GM23338 (cell line): ENCODE measurements at regions not wholly inside any gene's neighbourhood (a gene's known extent, or its start where the extent isn't known, plus 50 kb on each side); places are given as distances from the start of the nearest gene placed in this dataset.

Experiments
- ATAC-seq: fragments of 200-7000 bp; cut with Tn5 transposase; 3 replicates; pipeline ENCODE4 v1.9.1; 2020
- DNase-seq: peaks from one replicate; pipeline ENCODE4 v3.0.0-alpha.2; 2015; ENCODE audit warnings: low spot score
- H2AFZ ChIP-seq: fragments of 200-600 bp; sonication (generic); 2 replicates; pipeline ENCODE4 v1.8.0; 2016; ENCODE audit warnings: antibody characterized with exemption, mild to moderate bottlenecking, moderate library complexity
- H3F3A ChIP-seq: fragments of 200-600 bp; sonication (generic); replicated peaks from 2 replicates; pipeline ENCODE4 v1.8.0; 2017; ENCODE audit warnings: antibody characterized with exemption, mixed run types, low read depth
- H3K27ac ChIP-seq: fragments of 200-600 bp; sonication (generic); 2 replicates; pipeline ENCODE4 v1.6.1; 2016; ENCODE audit warnings: low read depth
- H3K27me3 ChIP-seq: fragments of 200-600 bp; sonication (generic); 2 replicates; pipeline ENCODE4 v1.8.0; 2016; ENCODE audit warnings: mild to moderate bottlenecking, mixed run types, moderate library complexity; ENCODE audit not compliant: insufficient read depth
- H3K36me3 ChIP-seq: fragments of 200-600 bp; sonication (generic); 2 replicates; pipeline ENCODE4 v1.8.0; 2016; ENCODE audit warnings: mild to moderate bottlenecking; ENCODE audit not compliant: insufficient read depth
- H3K4me1 ChIP-seq: fragments of 200-600 bp; sonication (generic); 2 replicates; pipeline ENCODE4 v1.8.0; 2016; ENCODE audit warnings: mild to moderate bottlenecking, moderate library complexity; ENCODE audit not compliant: insufficient read depth
- H3K4me2 ChIP-seq: fragments of 200-600 bp; sonication (generic); 2 replicates; pipeline ENCODE4 v1.7.1; 2017; ENCODE audit warnings: mixed run types
- H3K4me3 ChIP-seq: fragments of 200-600 bp; sonication (generic); 2 replicates; pipeline ENCODE4 v1.6.1; 2016; ENCODE audit warnings: mixed run types
- H3K79me2 ChIP-seq: fragments of 200-600 bp; sonication (generic); replicated peaks from 2 replicates; pipeline ENCODE4 v1.8.0; 2017; ENCODE audit warnings: mild to moderate bottlenecking; ENCODE audit not compliant: insufficient read depth
- H3K9me2 ChIP-seq: fragments of 200-600 bp; sonication (generic); 2 replicates; pipeline ENCODE4 v1.8.0; 2017; ENCODE audit not compliant: insufficient read depth
- H4K20me1 ChIP-seq: fragments of 200-600 bp; sonication (generic); replicated peaks from 2 replicates; pipeline ENCODE4 v1.8.0; 2017; ENCODE audit warnings: mild to moderate bottlenecking; ENCODE audit not compliant: insufficient read depth
- H3K27ac Mint-ChIP-seq: 2 replicates; pipeline ENCODE4 v1.8.0; 2020; ENCODE audit warnings: inconsistent platforms, mild to moderate bottlenecking, moderate library complexity, mixed read lengths
- H3K27me3 Mint-ChIP-seq: 3 replicates; pipeline ENCODE4 v1.8.0; 2022; ENCODE audit warnings: low read depth, mild to moderate bottlenecking, moderate library complexity, mixed read lengths, inconsistent platforms; ENCODE audit not compliant: insufficient read depth, poor library complexity
- H3K36me3 Mint-ChIP-seq: 3 replicates; pipeline ENCODE4 v1.8.0; 2021; ENCODE audit warnings: low read depth, mild to moderate bottlenecking, inconsistent platforms, moderate library complexity, mixed read lengths
- H3K4me1 Mint-ChIP-seq: 3 replicates; pipeline ENCODE4 v1.8.0; 2020; ENCODE audit warnings: mild to moderate bottlenecking, inconsistent platforms, mixed read lengths
- H3K4me3 Mint-ChIP-seq: 3 replicates; pipeline ENCODE4 v1.8.0; 2021; ENCODE audit warnings: moderate library complexity, mild to moderate bottlenecking, inconsistent platforms, mixed read lengths
- H3K9me3 Mint-ChIP-seq: 3 replicates; pipeline ENCODE4 v1.8.0; 2020; ENCODE audit warnings: moderate library complexity, mild to moderate bottlenecking, inconsistent platforms, mixed read lengths
- CREB1 ChIP-seq: fragments of 250-450 bp; sonication (Bioruptor Pico); IDR thresholded peaks from 2 replicates; pipeline ENCODE4 v1.5.0; 2020; ENCODE audit warnings: low read depth, mild to moderate bottlenecking, moderate library complexity
- CTCF ChIP-seq, 2 experiments: fragments of 200-600 bp in 1 of 2; sonication (generic) in 1 of 2; conservative IDR thresholded peaks; 2 replicates each; pipeline versions ENCODE4 v1.5.1 to v1.6.1; 2016 to 2017; ENCODE audit warnings: antibody characterized with exemption in 2 of 2, low read depth in 2 of 2, mild to moderate bottlenecking in 2 of 2, moderate library complexity in 1 of 2
- ETS1 ChIP-seq: IDR thresholded peaks from 2 replicates; pipeline ENCODE4 v1.6.1; 2016; ENCODE audit warnings: antibody characterized with exemption
- EZH2phosphoT487 ChIP-seq: fragments of 200-600 bp; sonication (generic); IDR thresholded peaks from one replicate; pipeline ENCODE4 v1.8.1; 2018; ENCODE audit warnings: antibody characterized with exemption; ENCODE audit not compliant: unreplicated experiment
- JUNB ChIP-seq: IDR thresholded peaks from one replicate; pipeline ENCODE4 v1.6.1; 2016; ENCODE audit warnings: antibody characterized with exemption; ENCODE audit not compliant: unreplicated experiment
- NANOG ChIP-seq: IDR thresholded peaks from 2 replicates; pipeline ENCODE4 v1.6.1; 2016; ENCODE audit warnings: antibody characterized with exemption, borderline replicate concordance
- POLR2AphosphoS5 ChIP-seq: IDR thresholded peaks from 2 replicates; pipeline ENCODE4 v1.6.1; 2016; ENCODE audit warnings: antibody characterized with exemption, low read depth
- REST ChIP-seq: IDR thresholded peaks from one replicate; pipeline ENCODE4 v1.6.1; 2018; ENCODE audit warnings: antibody characterized with exemption; ENCODE audit not compliant: unreplicated experiment
- STAT1 ChIP-seq: IDR thresholded peaks from one replicate; pipeline ENCODE4 v1.6.1; 2016; ENCODE audit warnings: antibody characterized with exemption; ENCODE audit not compliant: unreplicated experiment
- ZNF114 ChIP-seq: fragments of 250-450 bp; sonication (Bioruptor Pico); IDR thresholded peaks from 2 replicates; pipeline ENCODE4 v1.5.0; 2020; ENCODE audit warnings: mild to moderate bottlenecking, moderate library complexity
- ZNF331 ChIP-seq: fragments of 250-450 bp; sonication (Bioruptor Pico); IDR thresholded peaks from 2 replicates; pipeline ENCODE4 v1.5.0; 2020; ENCODE audit warnings: low read depth, mild to moderate bottlenecking, moderate library complexity
- ZNF462 ChIP-seq: fragments of 250-450 bp; sonication (Bioruptor Pico); IDR thresholded peaks from 2 replicates; pipeline ENCODE4 v1.5.0; 2020; ENCODE audit warnings: mild to moderate bottlenecking, moderate library complexity

GRCh38 chr5:158165647-158166046, 306.7 kb upstream of the CLINT1 start (continued):
- no peak for TF ChIP-seq ZNF462
- no peak for TF ChIP-seq NANOG
- no peak for TF ChIP-seq ZNF114 (CRISPR knock-in tag)

GRCh38 chr5:158164296-158165047, 305.5 kb upstream of the CLINT1 start:
- Histone ChIP-seq H3K79me2 (no peaks in the 10 kb centered on the region), H4K20me1 (no peaks in the 10 kb centered on the region), H3K4me1 (no peaks in the 10 kb centered on the region), H3K4me2 (no peak overlapping the region), H3K27ac (no peak overlapping the region), H3F3A (no peaks in the 10 kb centered on the region), H2AFZ (no peak overlapping the region), H3K27me3 (no peaks in the 10 kb centered on the region), H3K9me2 (no peaks in the 10 kb centered on the region), H3K36me3 (no peaks in the 10 kb centered on the region), H3K4me3 (no peak overlapping the region)
- Mint-ChIP-seq H3K36me3 (no peaks in the 10 kb centered on the region), H3K27ac (no peak overlapping the region), H3K27me3 (peaks cover 13% of the 10 kb centered on the region), H3K4me3 (no peak overlapping the region), H3K9me3 (no peaks in the 10 kb centered on the region), H3K4me1 (no peaks in the 10 kb centered on the region; the same call in 2 of the 3 replicates)
- DNase-seq (no peak), ATAC-seq (no peak)
- no peak for TF ChIP-seq ZNF114 (CRISPR knock-in tag)
- no peak for TF ChIP-seq ETS1
- TF ChIP-seq CREB1 (CRISPR knock-in tag), result no peak
- TF ChIP-seq NANOG, result no peak
- TF ChIP-seq ZNF331, result no peak
- no peak for TF ChIP-seq STAT1
- TF ChIP-seq JUNB, result no peak
- no peak for TF ChIP-seq CTCF (conservative IDR thresholded peaks at IDR 0.05; ENCODE audit: low read depth in 2 of 2)
- TF ChIP-seq REST, result no peak
- TF ChIP-seq EZH2phosphoT487, result no peak
- no peak for TF ChIP-seq POLR2AphosphoS5
